Occipital lobe (tissue), 1 donor: ENCODE measurements at regions not wholly inside any gene's neighbourhood (a gene's known extent, or its start where the extent isn't known, plus 50 kb on each side); places are given as distances from the start of the nearest gene placed in this dataset.

ENCODE experiments used
- DNase-seq: peaks from one replicate; lab custom pipeline; 2025; lab: John Stamatoyannopoulos, UW

GRCh38 chr7:33845991-33846509, 59.3 kb upstream of the BMPER start:
- no peak for DNase-seq

- DNase-seq, result no peak
These were observed 56.3 kb upstream of the BMPER start for GRCh38 chr7:33849004-33849403.

DNA sequence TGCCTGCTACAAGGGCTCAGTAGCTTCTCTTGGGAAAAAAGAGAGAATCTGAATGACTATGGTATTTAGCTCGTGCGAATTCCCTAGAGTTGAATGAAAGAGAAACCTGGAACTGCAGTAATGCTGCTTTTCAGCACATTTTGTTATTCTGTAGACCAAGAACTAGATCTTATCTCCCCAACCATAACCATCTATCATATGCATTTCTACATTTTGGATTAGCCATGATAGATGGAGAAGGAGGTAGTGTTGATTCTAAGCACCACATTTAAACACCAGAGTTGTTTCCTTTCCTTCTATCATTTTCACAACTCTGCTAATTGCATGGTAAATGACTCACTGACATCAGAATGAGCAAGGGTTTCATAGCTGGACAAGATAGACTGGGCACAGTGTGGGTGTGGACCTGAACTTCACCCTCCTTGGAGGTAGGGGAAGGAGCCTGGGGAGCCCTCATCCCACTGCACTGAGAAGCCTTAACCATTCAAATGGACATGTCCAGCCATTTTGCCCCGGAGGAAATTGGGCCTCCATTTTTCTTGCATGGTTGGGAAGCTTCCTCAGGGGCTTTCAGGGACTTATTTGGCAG, 55.3 kb upstream of the BMPER start:
- DNase-seq, result no peak

GRCh38 chr7:33850768-33851167, 54.6 kb upstream of the BMPER start:
- no peak for DNase-seq

GRCh38 chr7:33852838-33853237, 52.5 kb upstream of the BMPER start:
- no peak for DNase-seq

DNA sequence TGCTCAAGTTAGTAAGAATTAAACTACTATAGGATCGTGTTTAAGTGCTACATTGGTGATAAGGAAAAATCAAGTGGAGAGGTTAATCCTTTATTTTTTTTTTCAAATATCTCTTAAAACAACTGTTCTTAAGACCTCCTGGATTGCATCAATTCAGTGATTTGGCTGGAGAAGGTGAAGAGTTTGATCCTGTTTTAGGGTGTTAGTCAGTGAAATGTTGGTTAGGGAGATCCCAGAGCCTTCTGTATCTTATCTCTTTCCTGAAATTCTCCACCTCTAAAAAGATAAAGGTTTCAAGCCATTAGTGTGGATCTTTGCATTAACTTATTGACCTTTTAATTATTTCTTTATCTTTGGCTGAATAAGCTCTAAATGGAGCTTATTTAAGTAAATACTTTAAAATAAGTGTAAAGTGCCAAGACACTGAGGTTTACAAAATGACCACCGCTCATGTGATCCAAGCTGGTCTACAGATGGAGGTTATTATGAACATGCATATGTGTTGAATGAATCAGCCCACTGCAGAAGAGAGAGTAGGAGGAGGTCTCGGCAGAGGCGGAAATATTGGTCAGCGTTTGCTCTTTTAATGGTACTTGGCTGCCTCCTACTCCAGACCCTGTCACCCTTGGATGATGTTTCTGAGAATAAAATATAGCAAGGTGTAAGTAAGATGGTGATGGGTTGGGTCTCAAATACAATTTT, 51.8 kb upstream of the BMPER start:
- no peak for DNase-seq

- DNase-seq, result no peak
These were observed 51.2 kb upstream of the BMPER start for GRCh38 chr7:33854178-33854577.

GRCh38 chr7:33854801-33855350, 50.5 kb upstream of the BMPER start:
- no peak for DNase-seq
